PC-3 (cell line): ENCODE measurements at regions not wholly inside any gene's neighbourhood (a gene's known extent, or its start where the extent isn't known, plus 50 kb on each side); places are given as distances from the start of the nearest gene placed in this dataset.
"Not testable (repeated sequence)": the region's sequence is repeated elsewhere in the genome, so short reads cannot be mapped to it uniquely, and the experiment has no call there.

ENCODE experiments used
- ATAC-seq: fragments of 200-7000 bp; cut with Tn5 transposase; 2 replicates; pipeline ENCODE4 v1.9.1; 2020; ENCODE audit warnings: mild to moderate bottlenecking, moderate library complexity
- BruUV-seq: library from RNA; stranded (reverse); fragments of 400-500 nt; replicated peaks from 2 replicates; lab custom pipeline; 2021; lab: Mats Ljungman, UMichigan
- CTCF ChIA-PET: fragments of 300-600 bp; sonication (Branson Sonifier 250); formaldehyde crosslinking; loops from one replicate; lab custom pipeline; 2022; ENCODE audit warnings: antibody characterized with exemption; lab: Charles Lee
- POLR2A ChIA-PET: fragments of 300-600 bp; sonication (Branson Sonifier 250); formaldehyde crosslinking; loops from one replicate; lab custom pipeline; 2022; ENCODE audit warnings: antibody characterized with exemption; ENCODE audit not compliant: unreplicated experiment; lab: Charles Lee
- DNase-seq: peaks from one replicate; pipeline ENCODE4 v3.0.0-alpha.2; 2015
- H2AFZ ChIP-seq: fragments of 300-600 bp; sonication (generic); 2 replicates; pipeline ENCODE4 v1.6.0; 2016; ENCODE audit warnings: antibody characterized with exemption, low read length
- H3F3A ChIP-seq: fragments of 300-600 bp; sonication (generic); one replicate; pipeline ENCODE4 v1.6.0; 2017; ENCODE audit warnings: antibody characterized with exemption, low read length, control low read depth, mild to moderate bottlenecking; ENCODE audit not compliant: unreplicated experiment
- H3K27ac ChIP-seq: fragments of 300-600 bp; sonication (generic); 2 replicates; pipeline ENCODE4 v1.5.1; 2016; ENCODE audit warnings: mild to moderate bottlenecking, low read length
- H3K27me3 ChIP-seq: fragments of 300-600 bp; sonication (generic); 2 replicates; pipeline ENCODE4 v1.6.1; 2016; ENCODE audit warnings: low read length, mixed read lengths
- H3K36me3 ChIP-seq: fragments of 300-600 bp; sonication (generic); 2 replicates; pipeline ENCODE4 v1.6.1; 2016; ENCODE audit warnings: low read depth, mixed run types, low read length, mixed read lengths
- H3K4me1 ChIP-seq: fragments of 300-600 bp; sonication (generic); 2 replicates; pipeline ENCODE4 v1.5.1; 2016; ENCODE audit warnings: low read length; ENCODE audit not compliant: insufficient read depth
- H3K4me2 ChIP-seq: fragments of 300-600 bp; sonication (generic); 2 replicates; pipeline ENCODE4 v1.6.0; 2016; ENCODE audit warnings: low read length
- H3K4me3 ChIP-seq: fragments of 300-600 bp; sonication (generic); 2 replicates; pipeline ENCODE4 v1.5.1; 2016; ENCODE audit warnings: mild to moderate bottlenecking, low read length, mixed read lengths
- H3K79me2 ChIP-seq: fragments of 300-600 bp; sonication (generic); 2 replicates; pipeline ENCODE4 v1.6.1; 2017; ENCODE audit warnings: low read length, mixed read lengths
- H3K9ac ChIP-seq: fragments of 300-600 bp; sonication (generic); 2 replicates; pipeline ENCODE4 v1.6.0; 2016; ENCODE audit warnings: mild to moderate bottlenecking, low read length
- H3K9me2 ChIP-seq: fragments of 300-600 bp; sonication (generic); replicated peaks from 2 replicates; pipeline ENCODE4 v1.6.1; 2016; ENCODE audit warnings: mixed run types, low read length, mixed read lengths
- H3K9me3 ChIP-seq: fragments of 300-600 bp; sonication (generic); 2 replicates; pipeline ENCODE4 v1.6.1; 2016; ENCODE audit warnings: low read length, mixed read lengths
- H4K20me1 ChIP-seq: fragments of 300-600 bp; sonication (generic); 2 replicates; pipeline ENCODE4 v1.6.1; 2016; ENCODE audit warnings: low read length, mixed read lengths
- intact Hi-C: fragments of 100-400 bp; cut with micrococcal nuclease; formaldehyde crosslinking; loops from 2 replicates; pipeline ENCODE4 v1.9.0; 2023

- DNase-seq, CTCF ChIA-PET, H3K27ac ChIP-seq, H2AFZ ChIP-seq, POLR2A ChIA-PET, H3F3A ChIP-seq, H3K79me2 ChIP-seq, H3K36me3 ChIP-seq, intact Hi-C loops, H4K20me1 ChIP-seq, H3K4me2 ChIP-seq, H3K9ac ChIP-seq, H3K9me2 ChIP-seq, H3K27me3 ChIP-seq, BruUV-seq, H3K4me3 ChIP-seq, H3K9me3 ChIP-seq, H3K4me1 ChIP-seq: not testable (repeated sequence)
- ATAC-seq, result peak; percentile 95
Measured at GRCh38 chr2:110354294-110355018, 118.2 kb downstream of the LIMS4 start.

- H2AFZ ChIP-seq, intact Hi-C loops, H3K4me1 ChIP-seq, H3K27ac ChIP-seq, POLR2A ChIA-PET, H3K9ac ChIP-seq, H3K9me3 ChIP-seq, H3K79me2 ChIP-seq, H3K36me3 ChIP-seq, BruUV-seq, H3K9me2 ChIP-seq, H3F3A ChIP-seq, H3K4me3 ChIP-seq, DNase-seq, H4K20me1 ChIP-seq, ATAC-seq, H3K4me2 ChIP-seq, H3K27me3 ChIP-seq, CTCF ChIA-PET: not testable (repeated sequence)
Measured at GRCh38 chr2:110350718-110351117, 121.9 kb downstream of the LIMS4 start.

- H3K36me3 ChIP-seq, H3K9me3 ChIP-seq, H3F3A ChIP-seq, H3K4me3 ChIP-seq, DNase-seq, BruUV-seq, POLR2A ChIA-PET, H3K9me2 ChIP-seq, intact Hi-C loops, H3K79me2 ChIP-seq, H3K9ac ChIP-seq, H3K4me2 ChIP-seq, H4K20me1 ChIP-seq, H2AFZ ChIP-seq, CTCF ChIA-PET, H3K4me1 ChIP-seq, ATAC-seq, H3K27me3 ChIP-seq, H3K27ac ChIP-seq: not testable (repeated sequence)
Measured at GRCh38 chr2:110348902-110349301, 123.7 kb downstream of the LIMS4 start.

- H3K27me3 ChIP-seq, H3K9me2 ChIP-seq, H3K9ac ChIP-seq, H3K4me2 ChIP-seq, POLR2A ChIA-PET, H4K20me1 ChIP-seq, H3K4me3 ChIP-seq, H2AFZ ChIP-seq, H3K4me1 ChIP-seq, H3F3A ChIP-seq, H3K36me3 ChIP-seq, intact Hi-C loops, H3K79me2 ChIP-seq, H3K9me3 ChIP-seq, CTCF ChIA-PET, BruUV-seq, H3K27ac ChIP-seq: not testable (repeated sequence)
- DNase-seq (peak; percentile 1), ATAC-seq (peak; percentile 35)
Measured at GRCh38 chr2:110344405-110345035, 128.1 kb downstream of the LIMS4 start.

GRCh38 chr2:110342077-110342476 is 129.7 kb upstream of the MTLN start:
- H3K9ac ChIP-seq, H3K4me2 ChIP-seq, POLR2A ChIA-PET, H2AFZ ChIP-seq, DNase-seq, H3F3A ChIP-seq, ATAC-seq, H3K4me3 ChIP-seq, H3K9me2 ChIP-seq, H3K27me3 ChIP-seq, H3K36me3 ChIP-seq, H3K9me3 ChIP-seq, H3K27ac ChIP-seq, H4K20me1 ChIP-seq, H3K4me1 ChIP-seq, BruUV-seq, CTCF ChIA-PET, intact Hi-C loops, H3K79me2 ChIP-seq: not testable (repeated sequence)

GRCh38 chr2:110339126-110339525 is 126.8 kb upstream of the MTLN start:
- H3K4me2 ChIP-seq, H3F3A ChIP-seq, DNase-seq, H3K27me3 ChIP-seq, H3K27ac ChIP-seq, H3K4me3 ChIP-seq, BruUV-seq, H3K79me2 ChIP-seq, POLR2A ChIA-PET, H4K20me1 ChIP-seq, CTCF ChIA-PET, H3K9me3 ChIP-seq, H3K9me2 ChIP-seq, H3K4me1 ChIP-seq, H3K36me3 ChIP-seq, H3K9ac ChIP-seq, intact Hi-C loops, H2AFZ ChIP-seq: not testable (repeated sequence)
- ATAC-seq, result peak; percentile 68
